Tibial artery (tissue), 4 donors: ENCODE measurements at regions not wholly inside any gene's neighbourhood (a gene's known extent, or its start where the extent isn't known, plus 50 kb on each side); places are given as distances from the start of the nearest gene placed in this dataset.

Source experiments
- DNase-seq, 2 donors: peaks; one replicate each; pipeline ENCODE4 v3.0.0-alpha.2; 2019
- H3K27ac ChIP-seq, 2 donors: fragments of 200-600 bp; sonication (generic) in 1 of 2; 1 replicate in 1 of 2; 2 replicates in 1 of 2; pipeline ENCODE4 v1.5.1; 2018 to 2019; ENCODE audit warnings: mild to moderate bottlenecking in 1 of 2
- H3K27me3 ChIP-seq, 2 donors: fragments of 200-600 bp; sonication (generic) in 1 of 2; one replicate each; pipeline versions ENCODE4 v1.5.1 to v1.6.0; 2016 to 2019
- H3K36me3 ChIP-seq, 3 donors: fragments of 200-600 bp; sonication (generic) in 2 of 3; one replicate each; pipeline ENCODE4 v1.5.1; 2016 to 2019; ENCODE audit warnings: mild to moderate bottlenecking in 2 of 3
- H3K4me1 ChIP-seq, 4 donors: fragments of 200-600 bp; sonication (generic) in 2 of 4; 1 replicate in 3 of 4; 2 replicates in 1 of 4; pipeline ENCODE4 v1.5.1; 2016 to 2019
- H3K4me3 ChIP-seq, 2 donors: fragments of 200-600 bp; sonication (generic) in 1 of 2; 1 replicate in 1 of 2; 2 replicates in 1 of 2; pipeline ENCODE4 v1.5.1; 2018 to 2019; ENCODE audit warnings: mild to moderate bottlenecking in 2 of 2
- H3K9me3 ChIP-seq, 3 donors: fragments of 200-600 bp; sonication (generic) in 1 of 3; one replicate each; pipeline ENCODE4 v1.5.1; 2016 to 2019
- intact Hi-C: fragments of 100-400 bp; cut with DNase I; formaldehyde crosslinking; loops from one replicate; pipeline ENCODE4 v1.15.0; 2023; ENCODE audit warnings: low total_unique reads
- TF ChIP-seq, protein P1 (sequence below), 2 experiments: fragments of 200-600 bp in 1 of 2; fragments of 450-650 bp in 1 of 2; IDR thresholded peaks; one replicate each; pipeline ENCODE4 v1.5.1; 2017 to 2019; ENCODE audit warnings: antibody characterized with exemption in 2 of 2, mild to moderate bottlenecking in 1 of 2, moderate library complexity in 1 of 2

DNA sequence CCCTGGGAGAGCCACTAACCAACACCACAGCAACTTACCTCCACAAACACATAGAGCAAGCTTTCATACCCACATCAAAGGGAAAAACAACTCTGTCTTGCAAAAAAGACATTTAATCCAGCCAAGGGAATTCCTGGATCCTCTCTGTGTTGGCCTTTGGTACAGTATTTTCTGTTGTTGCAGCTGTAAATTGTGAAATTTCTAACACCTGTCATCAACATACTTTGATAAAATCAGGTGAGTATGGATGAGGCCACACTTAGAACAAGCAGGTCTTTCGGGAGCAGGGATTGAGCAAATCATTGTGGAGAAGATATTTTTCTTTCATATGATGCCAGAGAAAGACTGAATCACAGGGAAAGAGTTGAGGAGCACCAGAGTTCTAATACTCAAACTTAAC is 89.3 kb downstream of the SPTSSA start:
- H3K36me3 ChIP-seq: no peaks in the 10 kb centered on the region
- TF ChIP-seq, protein P1, sequence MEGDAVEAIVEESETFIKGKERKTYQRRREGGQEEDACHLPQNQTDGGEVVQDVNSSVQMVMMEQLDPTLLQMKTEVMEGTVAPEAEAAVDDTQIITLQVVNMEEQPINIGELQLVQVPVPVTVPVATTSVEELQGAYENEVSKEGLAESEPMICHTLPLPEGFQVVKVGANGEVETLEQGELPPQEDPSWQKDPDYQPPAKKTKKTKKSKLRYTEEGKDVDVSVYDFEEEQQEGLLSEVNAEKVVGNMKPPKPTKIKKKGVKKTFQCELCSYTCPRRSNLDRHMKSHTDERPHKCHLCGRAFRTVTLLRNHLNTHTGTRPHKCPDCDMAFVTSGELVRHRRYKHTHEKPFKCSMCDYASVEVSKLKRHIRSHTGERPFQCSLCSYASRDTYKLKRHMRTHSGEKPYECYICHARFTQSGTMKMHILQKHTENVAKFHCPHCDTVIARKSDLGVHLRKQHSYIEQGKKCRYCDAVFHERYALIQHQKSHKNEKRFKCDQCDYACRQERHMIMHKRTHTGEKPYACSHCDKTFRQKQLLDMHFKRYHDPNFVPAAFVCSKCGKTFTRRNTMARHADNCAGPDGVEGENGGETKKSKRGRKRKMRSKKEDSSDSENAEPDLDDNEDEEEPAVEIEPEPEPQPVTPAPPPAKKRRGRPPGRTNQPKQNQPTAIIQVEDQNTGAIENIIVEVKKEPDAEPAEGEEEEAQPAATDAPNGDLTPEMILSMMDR (IDR thresholded peaks at IDR 0.05): no peak
- no peak overlapping the region for H3K27ac ChIP-seq
- intact Hi-C loops: no loop called here
- no peaks in the 10 kb centered on the region for H3K9me3 ChIP-seq
- no peak for DNase-seq
- peaks cover 0 to 7% (median 0%) of the 10 kb centered on the region in 4 donors for H3K4me1 ChIP-seq
- H3K4me3 ChIP-seq: no peak overlapping the region
- no peaks in the 10 kb centered on the region for H3K27me3 ChIP-seq

DNA sequence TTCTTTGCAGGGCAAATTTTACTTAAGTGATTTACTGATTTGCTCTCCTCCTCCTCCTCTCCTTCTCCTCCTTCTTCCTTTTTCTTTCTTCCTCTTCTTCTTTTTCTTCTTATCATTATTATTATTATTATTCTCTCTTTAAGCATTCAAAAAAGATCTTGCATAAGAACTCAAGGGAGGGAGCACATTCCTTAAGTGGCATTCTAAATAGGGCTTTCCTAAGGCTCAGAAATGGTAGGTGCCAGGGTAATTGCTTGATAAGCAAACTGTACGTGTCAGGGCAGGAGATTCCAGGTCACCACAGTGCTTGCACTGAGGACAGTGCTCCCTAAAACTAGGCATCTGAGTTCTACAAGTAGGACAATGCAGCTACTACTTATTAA is 92.4 kb downstream of the SPTSSA start:
- no peak for DNase-seq
- TF ChIP-seq, protein P1 (IDR thresholded peaks at IDR 0.05): no peak
- intact Hi-C loops: no loop called here
- Histone ChIP-seq H3K27ac (no peak overlapping the region), H3K36me3 (no peaks in the 10 kb centered on the region), H3K4me3 (no peak overlapping the region), H3K27me3 (peaks cover 0 to 3% of the 10 kb centered on the region in 2 donors), H3K4me1 (peaks cover 0 to 7% (median 0%) of the 10 kb centered on the region in 4 donors), H3K9me3 (no peaks in the 10 kb centered on the region)

DNA sequence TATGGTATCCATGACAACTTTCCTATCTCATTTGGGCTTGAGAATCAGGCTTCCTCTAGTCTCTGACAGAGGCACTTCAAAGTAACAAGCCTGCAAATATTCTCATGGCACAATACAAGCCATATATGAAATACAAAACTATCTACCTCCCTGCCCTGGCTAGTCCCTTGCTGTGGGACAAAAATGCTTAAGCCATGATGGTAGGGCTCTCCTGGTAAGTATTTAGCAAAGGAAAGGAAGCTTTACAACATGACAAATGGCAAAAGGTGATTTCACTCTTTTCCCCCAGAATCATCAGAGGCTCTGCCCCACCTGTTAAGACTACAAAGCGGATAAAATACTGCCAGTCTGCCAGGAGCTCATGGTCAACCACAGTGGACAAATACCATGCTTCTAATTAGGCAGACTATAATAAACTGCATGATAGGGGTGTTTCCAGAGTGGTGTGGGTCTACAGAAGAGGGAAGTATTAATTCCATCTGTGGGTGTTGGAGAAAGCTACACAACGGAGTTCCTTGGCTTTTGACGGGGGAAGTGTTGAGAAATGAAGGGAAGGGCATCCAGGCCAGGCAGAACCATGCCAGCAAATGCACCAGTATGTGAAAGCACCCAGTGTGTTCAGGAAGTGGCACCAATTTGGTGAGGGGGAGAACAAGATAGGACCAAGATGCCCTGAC is 92.9 kb downstream of the SPTSSA start:
- Histone ChIP-seq H3K27ac (no peak overlapping the region), H3K27me3 (peaks cover 0 to 3% of the 10 kb centered on the region in 2 donors), H3K9me3 (no peaks in the 10 kb centered on the region), H3K36me3 (no peaks in the 10 kb centered on the region), H3K4me1 (peaks cover 0 to 7% (median 0%) of the 10 kb centered on the region in 4 donors), H3K4me3 (no peak overlapping the region)
- intact Hi-C loops: no loop called here
- TF ChIP-seq, protein P1 (IDR thresholded peaks at IDR 0.05): no peak
- DNase-seq: no peak

DNA sequence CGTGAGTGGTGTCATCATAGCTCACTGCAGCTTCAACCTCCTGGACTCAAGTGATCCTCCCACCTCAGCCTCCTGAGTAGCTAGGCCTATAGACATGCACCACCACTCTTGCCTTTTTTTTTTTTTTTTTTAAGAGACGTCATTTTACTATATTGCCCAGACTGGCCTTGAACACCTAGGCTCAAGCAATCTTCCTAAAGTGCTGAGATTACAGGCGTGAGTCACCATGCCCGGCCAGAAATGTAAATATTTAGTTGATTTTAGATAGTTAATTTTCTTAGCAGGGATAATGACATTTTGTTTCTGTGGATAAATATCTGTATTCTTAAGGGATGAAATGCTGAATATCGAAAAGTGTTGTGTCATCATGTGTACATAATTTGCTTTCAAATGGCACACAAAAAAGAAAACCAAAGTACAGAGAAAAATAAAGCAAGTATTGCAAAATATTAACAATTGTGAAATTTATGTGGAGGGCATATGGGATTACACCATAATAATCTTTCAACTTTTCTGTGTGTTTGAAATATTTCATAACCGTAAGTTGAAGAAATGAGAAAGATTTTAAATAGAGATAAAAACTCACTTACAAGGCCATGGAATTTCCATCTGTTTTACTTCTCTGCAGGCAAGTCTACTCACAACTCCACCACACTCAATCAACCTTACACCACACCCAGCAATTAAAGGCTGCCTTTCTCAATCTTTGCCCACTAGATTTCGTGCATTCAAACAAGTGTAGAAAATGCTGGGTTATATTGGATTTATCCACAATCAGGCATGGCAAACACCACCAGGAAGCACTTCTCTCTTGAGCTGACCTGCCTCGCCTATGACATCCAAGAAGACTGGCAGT is 93.7 kb downstream of the SPTSSA start:
- DNase-seq: no peak
- Histone ChIP-seq H3K27me3 (peaks cover 0 to 3% of the 10 kb centered on the region in 2 donors), H3K4me3 (no peak overlapping the region), H3K36me3 (no peaks in the 10 kb centered on the region), H3K4me1 (peaks cover 0 to 3% (median 0%) of the 10 kb centered on the region in 4 donors), H3K9me3 (no peaks in the 10 kb centered on the region), H3K27ac (no peak overlapping the region)
- intact Hi-C loops: no loop called here
- TF ChIP-seq, protein P1 (IDR thresholded peaks at IDR 0.05): no peak

DNA sequence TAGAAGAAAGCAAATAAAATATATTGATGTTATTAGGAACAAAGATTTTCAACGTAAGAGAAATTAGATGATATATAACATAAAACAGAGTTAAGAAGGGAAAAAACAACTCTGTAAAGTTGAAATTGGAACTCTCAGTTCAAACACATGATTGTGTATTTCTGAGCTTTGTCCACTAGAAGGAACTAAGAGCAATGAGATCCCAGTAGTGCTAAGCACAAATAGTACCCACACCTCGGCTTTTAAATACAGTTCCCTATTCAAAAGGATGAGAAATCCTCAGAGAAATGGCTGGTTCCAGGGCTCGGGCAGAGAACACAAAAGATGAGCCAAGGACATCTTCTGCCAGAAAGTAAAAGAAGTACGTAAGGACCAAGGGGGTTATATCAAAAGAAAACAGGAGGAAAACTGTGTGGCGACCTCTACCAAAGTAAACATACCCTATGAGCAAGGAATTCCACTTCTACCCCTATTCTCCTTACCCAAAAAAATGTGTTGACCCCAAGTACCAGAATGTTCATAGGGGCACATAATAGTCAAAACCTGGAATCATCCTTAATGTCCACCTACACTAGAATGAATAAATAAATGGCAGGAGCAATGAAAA is 96.6 kb downstream of the SPTSSA start:
- Histone ChIP-seq H3K27me3 (peaks cover 0 to 3% of the 10 kb centered on the region in 2 donors), H3K36me3 (no peaks in the 10 kb centered on the region), H3K9me3 (no peaks in the 10 kb centered on the region), H3K27ac (no peak overlapping the region), H3K4me1 (peaks cover 0 to 6% (median 3%) of the 10 kb centered on the region in 4 donors), H3K4me3 (no peak overlapping the region)
- intact Hi-C loops: no loop called here
- TF ChIP-seq, protein P1 (IDR thresholded peaks at IDR 0.05): no peak
- DNase-seq: no peak
